ENCODE measurements at regions not wholly inside any gene's neighbourhood (a gene's known extent, or its start where the extent isn't known, plus 50 kb on each side); places are given as distances from the start of the nearest gene placed in this dataset.

DNA sequence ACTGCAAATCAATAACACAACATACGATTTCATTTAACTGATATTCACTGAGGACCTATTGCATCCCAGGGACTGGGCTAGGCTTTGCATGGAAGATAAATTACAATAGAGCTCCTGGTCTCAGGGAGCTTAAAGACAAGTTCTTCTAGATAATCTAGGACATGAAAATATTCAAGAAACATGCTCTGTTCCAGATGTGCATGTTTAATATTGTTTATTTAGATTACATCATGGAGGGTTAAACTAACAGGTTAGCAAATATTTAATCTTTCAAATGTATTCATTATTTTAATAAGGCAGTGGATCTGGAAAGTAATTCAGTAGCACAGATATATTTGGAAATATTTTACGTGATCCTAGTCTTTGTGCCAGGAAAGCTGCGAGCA, 2430.3 kb downstream of the PCDH7 start (continued):
- TF ChIP-seq, protein P1, sequence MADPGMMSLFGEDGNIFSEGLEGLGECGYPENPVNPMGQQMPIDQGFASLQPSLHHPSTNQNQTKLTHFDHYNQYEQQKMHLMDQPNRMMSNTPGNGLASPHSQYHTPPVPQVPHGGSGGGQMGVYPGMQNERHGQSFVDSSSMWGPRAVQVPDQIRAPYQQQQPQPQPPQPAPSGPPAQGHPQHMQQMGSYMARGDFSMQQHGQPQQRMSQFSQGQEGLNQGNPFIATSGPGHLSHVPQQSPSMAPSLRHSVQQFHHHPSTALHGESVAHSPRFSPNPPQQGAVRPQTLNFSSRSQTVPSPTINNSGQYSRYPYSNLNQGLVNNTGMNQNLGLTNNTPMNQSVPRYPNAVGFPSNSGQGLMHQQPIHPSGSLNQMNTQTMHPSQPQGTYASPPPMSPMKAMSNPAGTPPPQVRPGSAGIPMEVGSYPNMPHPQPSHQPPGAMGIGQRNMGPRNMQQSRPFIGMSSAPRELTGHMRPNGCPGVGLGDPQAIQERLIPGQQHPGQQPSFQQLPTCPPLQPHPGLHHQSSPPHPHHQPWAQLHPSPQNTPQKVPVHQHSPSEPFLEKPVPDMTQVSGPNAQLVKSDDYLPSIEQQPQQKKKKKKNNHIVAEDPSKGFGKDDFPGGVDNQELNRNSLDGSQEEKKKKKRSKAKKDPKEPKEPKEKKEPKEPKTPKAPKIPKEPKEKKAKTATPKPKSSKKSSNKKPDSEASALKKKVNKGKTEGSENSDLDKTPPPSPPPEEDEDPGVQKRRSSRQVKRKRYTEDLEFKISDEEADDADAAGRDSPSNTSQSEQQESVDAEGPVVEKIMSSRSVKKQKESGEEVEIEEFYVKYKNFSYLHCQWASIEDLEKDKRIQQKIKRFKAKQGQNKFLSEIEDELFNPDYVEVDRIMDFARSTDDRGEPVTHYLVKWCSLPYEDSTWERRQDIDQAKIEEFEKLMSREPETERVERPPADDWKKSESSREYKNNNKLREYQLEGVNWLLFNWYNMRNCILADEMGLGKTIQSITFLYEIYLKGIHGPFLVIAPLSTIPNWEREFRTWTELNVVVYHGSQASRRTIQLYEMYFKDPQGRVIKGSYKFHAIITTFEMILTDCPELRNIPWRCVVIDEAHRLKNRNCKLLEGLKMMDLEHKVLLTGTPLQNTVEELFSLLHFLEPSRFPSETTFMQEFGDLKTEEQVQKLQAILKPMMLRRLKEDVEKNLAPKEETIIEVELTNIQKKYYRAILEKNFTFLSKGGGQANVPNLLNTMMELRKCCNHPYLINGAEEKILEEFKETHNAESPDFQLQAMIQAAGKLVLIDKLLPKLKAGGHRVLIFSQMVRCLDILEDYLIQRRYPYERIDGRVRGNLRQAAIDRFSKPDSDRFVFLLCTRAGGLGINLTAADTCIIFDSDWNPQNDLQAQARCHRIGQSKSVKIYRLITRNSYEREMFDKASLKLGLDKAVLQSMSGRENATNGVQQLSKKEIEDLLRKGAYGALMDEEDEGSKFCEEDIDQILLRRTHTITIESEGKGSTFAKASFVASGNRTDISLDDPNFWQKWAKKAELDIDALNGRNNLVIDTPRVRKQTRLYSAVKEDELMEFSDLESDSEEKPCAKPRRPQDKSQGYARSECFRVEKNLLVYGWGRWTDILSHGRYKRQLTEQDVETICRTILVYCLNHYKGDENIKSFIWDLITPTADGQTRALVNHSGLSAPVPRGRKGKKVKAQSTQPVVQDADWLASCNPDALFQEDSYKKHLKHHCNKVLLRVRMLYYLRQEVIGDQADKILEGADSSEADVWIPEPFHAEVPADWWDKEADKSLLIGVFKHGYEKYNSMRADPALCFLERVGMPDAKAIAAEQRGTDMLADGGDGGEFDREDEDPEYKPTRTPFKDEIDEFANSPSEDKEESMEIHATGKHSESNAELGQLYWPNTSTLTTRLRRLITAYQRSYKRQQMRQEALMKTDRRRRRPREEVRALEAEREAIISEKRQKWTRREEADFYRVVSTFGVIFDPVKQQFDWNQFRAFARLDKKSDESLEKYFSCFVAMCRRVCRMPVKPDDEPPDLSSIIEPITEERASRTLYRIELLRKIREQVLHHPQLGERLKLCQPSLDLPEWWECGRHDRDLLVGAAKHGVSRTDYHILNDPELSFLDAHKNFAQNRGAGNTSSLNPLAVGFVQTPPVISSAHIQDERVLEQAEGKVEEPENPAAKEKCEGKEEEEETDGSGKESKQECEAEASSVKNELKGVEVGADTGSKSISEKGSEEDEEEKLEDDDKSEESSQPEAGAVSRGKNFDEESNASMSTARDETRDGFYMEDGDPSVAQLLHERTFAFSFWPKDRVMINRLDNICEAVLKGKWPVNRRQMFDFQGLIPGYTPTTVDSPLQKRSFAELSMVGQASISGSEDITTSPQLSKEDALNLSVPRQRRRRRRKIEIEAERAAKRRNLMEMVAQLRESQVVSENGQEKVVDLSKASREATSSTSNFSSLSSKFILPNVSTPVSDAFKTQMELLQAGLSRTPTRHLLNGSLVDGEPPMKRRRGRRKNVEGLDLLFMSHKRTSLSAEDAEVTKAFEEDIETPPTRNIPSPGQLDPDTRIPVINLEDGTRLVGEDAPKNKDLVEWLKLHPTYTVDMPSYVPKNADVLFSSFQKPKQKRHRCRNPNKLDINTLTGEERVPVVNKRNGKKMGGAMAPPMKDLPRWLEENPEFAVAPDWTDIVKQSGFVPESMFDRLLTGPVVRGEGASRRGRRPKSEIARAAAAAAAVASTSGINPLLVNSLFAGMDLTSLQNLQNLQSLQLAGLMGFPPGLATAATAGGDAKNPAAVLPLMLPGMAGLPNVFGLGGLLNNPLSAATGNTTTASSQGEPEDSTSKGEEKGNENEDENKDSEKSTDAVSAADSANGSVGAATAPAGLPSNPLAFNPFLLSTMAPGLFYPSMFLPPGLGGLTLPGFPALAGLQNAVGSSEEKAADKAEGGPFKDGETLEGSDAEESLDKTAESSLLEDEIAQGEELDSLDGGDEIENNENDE (IDR thresholded peaks at IDR 0.05; ENCODE audit: insufficient replicate concordance, low read length), result no peak
- TF ChIP-seq RXRA (IDR thresholded peaks at IDR 0.05; ENCODE audit: insufficient read depth, low read depth, low read length), result no peak
- no peak for TF ChIP-seq SIX5 (IDR thresholded peaks at IDR 0.05; ENCODE audit: low read depth, low read length)
- no peak for TF ChIP-seq BACH1 (IDR thresholded peaks at IDR 0.05; ENCODE audit: low read length)
- TF ChIP-seq MAFK (IDR thresholded peaks at IDR 0.05; ENCODE audit: low read depth, low read length), result no peak
- TF ChIP-seq SP1 (IDR thresholded peaks at IDR 0.05; ENCODE audit: low read depth, low read length), result no peak
